ENCODE measurements at regions not wholly inside any gene's neighbourhood (a gene's known extent, or its start where the extent isn't known, plus 50 kb on each side); places are given as distances from the start of the nearest gene placed in this dataset.

- TF ChIP-seq POLR2A (IDR thresholded peaks at IDR 0.05) (no peak), CTCF (IDR thresholded peaks at IDR 0.05) (no peak)
Observed at GRCh38 chr5:88092958-88093605, 175.6 kb downstream of the TMEM161B start.

Measured in tibial nerve (tissue), 3 donors.